KMS-11 (cell line): ENCODE measurements at regions not wholly inside any gene's neighbourhood (a gene's known extent, or its start where the extent isn't known, plus 50 kb on each side); places are given as distances from the start of the nearest gene placed in this dataset.

Experiments used
- H2AFZ ChIP-seq: fragments of 200-600 bp; sonication (generic); 2 replicates; pipeline ENCODE4 v1.6.1; 2016; ENCODE audit warnings: antibody characterized with exemption, mixed run types, low read depth
- H3K27ac ChIP-seq: fragments of 200-600 bp; sonication (generic); 2 replicates; pipeline ENCODE4 v1.6.1; 2016; ENCODE audit warnings: mild to moderate bottlenecking, mixed run types
- H3K27me3 ChIP-seq: fragments of 200-600 bp; sonication (generic); 2 replicates; pipeline ENCODE4 v1.6.1; 2017; ENCODE audit warnings: mild to moderate bottlenecking, low read depth, mixed run types, moderate library complexity; ENCODE audit not compliant: insufficient read depth
- H3K36me3 ChIP-seq: fragments of 200-600 bp; sonication (generic); 2 replicates; pipeline ENCODE4 v1.6.1; 2017; ENCODE audit warnings: mild to moderate bottlenecking, mixed run types; ENCODE audit not compliant: insufficient read depth
- H3K4me1 ChIP-seq: fragments of 200-600 bp; sonication (generic); 2 replicates; pipeline ENCODE4 v1.6.1; 2016; ENCODE audit warnings: mild to moderate bottlenecking, low read depth, mixed run types; ENCODE audit not compliant: poor library complexity, severe bottlenecking
- H3K4me2 ChIP-seq: fragments of 200-600 bp; sonication (generic); 2 replicates; pipeline ENCODE4 v1.7.0; 2016; ENCODE audit warnings: mild to moderate bottlenecking, mixed run types
- H3K4me3 ChIP-seq: fragments of 200-600 bp; sonication (generic); IDR thresholded peaks from 2 replicates; pipeline ENCODE4 v1.6.1; 2017; ENCODE audit warnings: low read depth, low read length, mixed read lengths; ENCODE audit not compliant: insufficient read depth
- H3K79me2 ChIP-seq: fragments of 200-600 bp; sonication (generic); 2 replicates; pipeline ENCODE4 v1.6.1; 2016; ENCODE audit warnings: low read depth, mixed run types; ENCODE audit not compliant: insufficient read depth
- H3K9ac ChIP-seq: fragments of 200-600 bp; sonication (generic); 2 replicates; pipeline ENCODE4 v1.6.1; 2016; ENCODE audit warnings: mild to moderate bottlenecking, mixed run types
- H4K20me1 ChIP-seq: fragments of 200-600 bp; sonication (generic); 2 replicates; pipeline ENCODE4 v1.6.1; 2016; ENCODE audit warnings: mild to moderate bottlenecking, mixed run types; ENCODE audit not compliant: insufficient read depth
- CTCF ChIP-seq: fragments of 200-600 bp; sonication (generic); conservative IDR thresholded peaks from 2 replicates; pipeline ENCODE4 v1.6.1; 2017; ENCODE audit warnings: low read depth, mild to moderate bottlenecking, antibody characterized with exemption, low read length, moderate library complexity, mixed read lengths

GRCh38 chr18:47571957-47572356 is 320.5 kb upstream of the SKOR2 start:
- Histone ChIP-seq H3K4me3 (no peak overlapping the region), H3K27ac (no peak overlapping the region), H3K4me1 (no peaks in the 10 kb centered on the region), H3K79me2 (no peaks in the 10 kb centered on the region), H3K36me3 (no peaks in the 10 kb centered on the region), H3K27me3 (no peaks in the 10 kb centered on the region), H2AFZ (no peak overlapping the region), H4K20me1 (no peaks in the 10 kb centered on the region), H3K9ac (no peak overlapping the region), H3K4me2 (no peak overlapping the region)
- TF ChIP-seq CTCF, result no peak

GRCh38 chr18:47566809-47567208 is 315.3 kb upstream of the SKOR2 start:
- Histone ChIP-seq H3K4me1 (no peaks in the 10 kb centered on the region), H3K36me3 (no peaks in the 10 kb centered on the region)
- no peak for TF ChIP-seq CTCF

GRCh38 chr18:47560723-47561715 is 309.6 kb upstream of the SKOR2 start:
- TF ChIP-seq CTCF, result no peak
- no peak overlapping the region for H3K4me2 ChIP-seq
- no peaks in the 10 kb centered on the region for H3K4me1 ChIP-seq
- no peaks in the 10 kb centered on the region for H3K79me2 ChIP-seq
- H3K27ac ChIP-seq, result no peak overlapping the region
- no peaks in the 10 kb centered on the region for H3K27me3 ChIP-seq
- no peaks in the 10 kb centered on the region for H3K36me3 ChIP-seq
- H3K4me3 ChIP-seq, result no peak overlapping the region
- no peaks in the 10 kb centered on the region for H4K20me1 ChIP-seq
- H2AFZ ChIP-seq, result no peak overlapping the region
- no peak overlapping the region for H3K9ac ChIP-seq

More at GRCh38 chr18:47566809-47567208, 315.3 kb upstream of the SKOR2 start:
- H3K4me2 ChIP-seq, result no peak overlapping the region
- H3K4me3 ChIP-seq, result no peak overlapping the region
- no peaks in the 10 kb centered on the region for H3K27me3 ChIP-seq
- H3K79me2 ChIP-seq, result no peaks in the 10 kb centered on the region
- no peaks in the 10 kb centered on the region for H4K20me1 ChIP-seq
- no peak overlapping the region for H2AFZ ChIP-seq
- no peak overlapping the region for H3K27ac ChIP-seq
- H3K9ac ChIP-seq, result no peak overlapping the region

DNA sequence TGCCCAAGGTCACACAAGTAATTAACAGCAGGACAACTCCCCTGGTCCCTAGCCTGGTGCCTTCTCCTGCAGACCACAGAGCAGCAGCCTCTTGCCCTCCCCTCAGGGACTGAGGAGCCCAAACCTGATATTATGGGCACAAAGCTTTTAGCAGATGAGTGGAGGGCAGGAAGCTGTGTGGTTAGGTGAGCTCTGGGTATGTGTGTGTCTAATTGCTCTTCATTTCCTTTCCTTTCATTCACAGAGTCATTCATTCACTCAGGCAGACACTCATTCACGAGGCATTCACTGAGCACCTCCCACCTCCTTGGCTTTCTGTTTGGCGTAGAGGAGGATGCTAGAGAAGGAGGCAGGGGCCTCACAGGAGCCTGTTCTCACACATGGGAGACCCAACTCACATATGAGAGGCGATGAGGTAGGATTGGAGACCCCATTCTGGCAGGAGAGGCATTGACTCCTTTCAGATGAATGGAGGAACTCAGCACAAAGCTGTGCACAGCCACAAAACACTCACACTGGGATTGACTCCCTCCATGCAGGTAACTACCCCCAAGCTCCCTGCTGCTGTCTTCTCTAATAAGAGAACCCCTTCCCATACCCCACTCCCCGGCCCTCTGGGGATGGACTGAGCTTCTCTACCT is 306.8 kb upstream of the SKOR2 start:
- Histone ChIP-seq H2AFZ (no peak overlapping the region), H3K27ac (no peak overlapping the region), H3K4me3 (no peak overlapping the region), H3K9ac (no peak overlapping the region), H3K4me1 (no peaks in the 10 kb centered on the region), H3K36me3 (no peaks in the 10 kb centered on the region), H4K20me1 (no peaks in the 10 kb centered on the region), H3K27me3 (no peaks in the 10 kb centered on the region), H3K79me2 (no peaks in the 10 kb centered on the region), H3K4me2 (no peak overlapping the region)
- TF ChIP-seq CTCF, result no peak
